NT2/D1 (cell line): ENCODE measurements at regions not wholly inside any gene's neighbourhood (a gene's known extent, or its start where the extent isn't known, plus 50 kb on each side); places are given as distances from the start of the nearest gene placed in this dataset.

ENCODE experiments used
- YY1 ChIP-seq: IDR thresholded peaks from 2 replicates; pipeline ENCODE4 v1.6.1; 2011; ENCODE audit not compliant: insufficient read length, insufficient read depth
- ZNF274 ChIP-seq: IDR thresholded peaks from 2 replicates; pipeline ENCODE4 v1.6.1; 2011; ENCODE audit warnings: mild to moderate bottlenecking, low read depth, low read length

DNA sequence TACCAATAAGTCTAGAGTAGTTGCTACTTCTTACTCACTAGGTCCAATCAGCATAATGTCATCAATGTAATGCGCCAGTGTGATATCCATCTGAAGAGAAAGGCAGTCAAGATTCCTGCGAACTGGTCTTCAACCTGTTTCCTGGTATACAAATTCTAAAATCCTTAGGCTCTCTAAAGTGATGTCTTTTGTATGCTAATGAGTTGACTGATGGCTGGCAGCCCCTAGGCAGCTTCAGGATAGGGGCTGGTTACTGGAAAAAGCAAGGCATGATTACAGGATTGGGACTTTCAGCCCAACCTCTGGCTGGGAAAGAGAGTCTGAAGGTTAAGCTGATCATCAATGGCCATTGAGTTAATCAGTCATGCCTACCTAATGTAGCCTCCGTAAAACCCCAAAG, 250.2 kb upstream of the PTER start:
- no peak for TF ChIP-seq YY1
- TF ChIP-seq ZNF274, result no peak
